ENCODE measurements at regions not wholly inside any gene's neighbourhood (a gene's known extent, or its start where the extent isn't known, plus 50 kb on each side); places are given as distances from the start of the nearest gene placed in this dataset.

DNA sequence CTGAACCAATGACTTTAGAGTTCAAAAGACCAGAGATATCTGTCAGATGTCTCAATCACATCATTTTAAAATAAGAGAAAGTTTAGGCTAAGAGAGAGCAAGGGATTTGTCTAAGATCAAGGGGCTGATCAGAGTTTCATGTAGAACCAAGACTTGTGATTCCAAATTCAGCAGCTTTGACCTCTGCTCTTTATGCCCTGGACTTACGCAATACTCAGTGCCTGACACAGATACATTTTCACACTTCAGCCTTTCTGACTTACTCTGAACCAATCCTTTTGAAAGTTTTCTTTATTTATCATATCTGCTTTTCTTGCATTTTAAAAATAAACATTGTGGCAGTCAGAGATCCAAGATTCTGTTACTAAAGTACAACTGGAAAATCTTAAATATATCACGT, 428.0 kb downstream of the PLPP3 start:
- no peak for DNase-seq (ENCODE audit: low spot score)

GRCh38 chr1:56150441-56151215, 428.7 kb downstream of the PLPP3 start:
- DNase-seq (ENCODE audit: low spot score): no peak

- DNase-seq (ENCODE audit: low spot score): no peak
Observed at GRCh38 chr1:56149761-56150160, 429.6 kb downstream of the PLPP3 start.

DNA sequence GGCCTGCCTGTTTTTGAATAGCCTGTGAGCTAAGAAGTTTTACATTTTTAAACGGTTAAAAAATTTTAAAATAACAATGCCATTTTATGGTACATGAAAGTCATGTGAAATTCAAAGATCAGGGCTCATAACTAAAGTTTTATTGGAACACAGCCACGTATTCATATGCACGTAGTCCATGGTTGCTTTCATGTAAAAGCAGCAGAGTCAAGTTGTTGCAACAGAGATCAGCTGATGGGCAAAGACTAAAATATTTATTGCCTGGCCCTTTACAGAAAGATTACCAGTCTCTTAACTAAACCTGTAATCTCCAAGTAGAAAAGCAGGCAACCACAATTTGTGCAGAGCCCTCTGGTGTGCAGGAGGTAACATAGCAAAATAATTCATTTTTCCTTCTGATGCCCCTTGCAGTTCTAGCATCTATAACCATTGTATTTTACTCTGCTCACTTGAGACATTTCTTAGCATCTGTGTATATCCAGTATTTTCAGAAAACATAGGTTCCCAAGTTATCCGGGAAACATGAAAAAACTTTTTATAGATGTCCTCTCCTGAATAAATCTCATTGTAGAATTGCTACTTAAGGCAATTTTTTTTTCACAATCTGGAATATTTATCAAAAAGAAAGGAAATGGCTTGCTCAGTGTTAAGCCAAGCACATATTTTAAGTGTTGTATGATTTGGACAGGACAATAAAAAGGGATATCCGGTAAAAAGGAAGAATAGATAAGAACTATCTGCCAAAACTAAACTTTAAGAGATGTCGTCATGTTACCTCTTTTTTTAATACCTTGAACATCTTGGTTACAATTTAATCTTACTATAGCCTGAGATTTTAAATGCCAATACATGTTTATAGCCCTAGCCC, 430.8 kb downstream of the PLPP3 start:
- DNase-seq (ENCODE audit: low spot score): no peak

GRCh38 chr1:56147459-56147858, 431.9 kb downstream of the PLPP3 start:
- DNase-seq (ENCODE audit: low spot score): no peak

DNA sequence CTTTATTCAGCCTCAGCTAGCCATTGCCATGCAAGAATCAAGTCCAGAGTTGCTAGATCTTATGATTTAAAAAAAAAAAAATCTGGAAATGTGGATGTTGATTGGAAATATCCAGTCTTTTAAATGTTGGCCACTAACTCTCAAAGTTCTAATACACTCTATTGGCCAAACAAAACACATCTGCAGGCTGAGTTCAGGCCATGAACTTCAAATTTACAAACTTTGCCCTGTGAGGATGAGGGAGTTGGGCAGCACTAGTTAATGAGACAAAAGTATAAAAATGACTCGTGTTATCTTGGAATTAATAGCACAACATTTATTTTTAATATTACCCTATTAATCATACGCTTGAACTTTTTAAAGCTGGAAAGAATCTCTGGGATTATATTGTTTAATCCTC, 432.3 kb downstream of the PLPP3 start:
- no peak for DNase-seq (ENCODE audit: low spot score)

GRCh38 chr1:56146449-56146848, 432.9 kb downstream of the PLPP3 start:
- DNase-seq (ENCODE audit: low spot score): no peak

DNA sequence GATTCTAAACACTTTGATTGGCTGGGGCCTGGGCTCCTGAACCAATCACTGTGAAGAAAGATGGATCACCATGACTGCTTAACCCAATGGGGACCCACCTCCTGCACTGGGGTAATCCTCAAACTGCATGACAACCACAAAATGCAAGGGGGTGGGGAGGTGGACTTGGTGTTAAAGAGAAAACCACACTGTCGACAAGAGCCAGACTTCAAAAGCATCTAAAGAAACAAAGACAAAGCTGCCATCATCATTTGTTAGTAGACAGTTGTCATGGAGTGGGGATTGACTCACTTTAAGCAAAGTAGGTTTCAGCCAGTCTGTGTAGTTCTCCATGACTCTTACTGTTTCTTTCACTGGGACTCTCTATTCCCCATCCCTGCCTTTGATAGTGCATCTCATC, 433.8 kb downstream of the PLPP3 start:
- no peak for DNase-seq (ENCODE audit: low spot score)

- no peak for DNase-seq (ENCODE audit: low spot score)
Observed at GRCh38 chr1:56142301-56142700, 437.1 kb downstream of the PLPP3 start.

DNA sequence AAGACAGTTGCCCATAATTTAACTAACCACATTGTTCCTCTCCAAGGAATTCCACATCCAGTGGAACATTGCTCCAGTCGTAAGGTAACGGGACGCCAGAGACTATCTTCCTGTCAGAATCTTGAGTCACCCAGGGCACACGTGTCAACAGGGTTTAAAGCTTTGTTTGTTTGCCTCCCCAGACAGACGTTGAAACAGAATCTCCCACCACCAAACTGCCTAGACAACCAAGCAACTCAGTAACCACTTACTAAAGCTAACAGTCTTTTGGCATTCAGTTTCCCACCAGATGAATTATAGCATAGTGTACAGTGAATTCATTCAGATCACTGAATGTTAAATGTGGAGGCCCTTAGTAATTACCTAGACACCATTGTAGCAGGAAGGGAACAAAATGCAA, 439.5 kb downstream of the PLPP3 start:
- DNase-seq (ENCODE audit: low spot score): no peak

GRCh38 chr1:56137521-56138505, 441.6 kb downstream of the PLPP3 start:
- DNase-seq (ENCODE audit: low spot score): no peak

DNA sequence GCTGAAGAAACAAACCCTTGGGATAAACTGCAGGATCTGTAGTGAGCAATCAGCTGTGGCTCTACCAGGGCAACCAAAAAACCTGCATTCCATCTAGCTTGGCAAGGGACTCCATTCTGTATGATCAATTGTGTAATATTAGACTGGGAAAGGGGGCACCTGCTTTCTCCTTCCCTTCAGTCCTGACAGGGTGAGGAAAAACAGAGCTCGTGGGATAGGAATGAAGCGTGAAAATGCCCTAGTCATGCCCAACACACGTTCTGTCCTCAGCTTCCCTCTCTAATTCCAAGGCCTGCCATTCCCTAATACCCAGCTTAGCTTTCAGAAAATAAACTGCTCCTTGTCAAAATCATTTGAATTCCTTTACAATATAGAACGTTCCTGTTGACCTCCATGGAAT, 442.3 kb downstream of the PLPP3 start:
- DNase-seq (ENCODE audit: low spot score): no peak

DNA sequence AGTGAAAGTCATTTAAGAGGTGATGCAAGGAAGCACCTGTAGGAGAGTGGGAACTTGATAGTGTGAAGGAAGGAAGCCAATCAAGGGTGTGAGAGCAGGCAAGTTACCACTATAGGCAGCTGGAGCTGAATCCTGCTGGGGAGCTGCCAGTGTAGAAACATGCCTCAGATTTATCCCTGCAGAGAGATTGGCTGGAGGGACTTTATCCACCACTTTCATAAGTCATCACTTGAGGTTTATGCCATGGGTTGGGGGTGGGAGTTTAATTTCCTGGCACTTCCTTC, 443.6 kb downstream of the PLPP3 start:
- DNase-seq (ENCODE audit: low spot score): no peak

GRCh38 chr1:56135069-56135863, 444.1 kb downstream of the PLPP3 start:
- DNase-seq (ENCODE audit: low spot score): no peak

GRCh38 chr1:56133522-56134472, 445.6 kb downstream of the PLPP3 start:
- DNase-seq (ENCODE audit: low spot score): no peak

DNA sequence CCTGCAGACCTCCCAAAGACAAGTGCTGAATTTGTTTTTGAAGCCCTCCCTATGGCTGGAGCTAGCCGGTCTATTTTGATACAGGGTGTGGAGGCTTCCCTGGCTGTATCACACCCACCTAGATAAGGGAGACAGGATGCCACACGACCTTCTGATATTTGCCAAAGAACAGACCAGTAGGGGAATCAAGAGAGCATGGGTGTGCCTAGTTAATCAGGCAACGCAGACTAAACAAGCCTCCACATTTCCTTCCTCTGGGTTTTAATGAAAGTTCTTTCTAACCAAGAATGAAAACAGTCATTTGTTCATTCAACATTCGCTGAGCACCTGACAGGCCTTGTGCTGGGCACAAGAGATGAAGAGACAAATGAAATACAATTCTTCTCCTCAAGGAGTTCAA, 446.8 kb downstream of the PLPP3 start:
- DNase-seq (ENCODE audit: low spot score): no peak

GRCh38 chr1:56129837-56130236, 449.5 kb downstream of the PLPP3 start:
- no peak for DNase-seq (ENCODE audit: low spot score)

GRCh38 chr1:56125316-56125715, 454.0 kb downstream of the PLPP3 start:
- no peak for DNase-seq (ENCODE audit: low spot score)

DNA sequence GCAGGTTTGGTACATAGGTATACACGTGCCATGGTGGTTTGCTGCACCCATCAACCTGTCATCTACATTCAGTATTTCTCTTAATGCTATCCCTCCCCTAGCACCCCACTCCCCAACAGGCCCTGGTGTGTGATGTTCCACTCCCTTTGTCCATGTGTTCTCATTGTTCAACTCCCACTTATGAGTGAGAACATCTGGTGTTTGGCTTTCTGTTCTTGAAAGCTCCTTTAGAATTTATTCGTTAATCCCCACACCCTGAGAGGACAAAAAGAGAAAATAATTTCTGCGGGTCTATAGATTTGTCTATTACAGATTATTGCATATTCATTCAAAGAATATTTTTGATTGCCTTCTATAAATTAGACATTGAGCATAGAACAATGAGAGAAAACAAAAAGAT, 455.5 kb downstream of the PLPP3 start:
- no peak for DNase-seq (ENCODE audit: low spot score)

DNA sequence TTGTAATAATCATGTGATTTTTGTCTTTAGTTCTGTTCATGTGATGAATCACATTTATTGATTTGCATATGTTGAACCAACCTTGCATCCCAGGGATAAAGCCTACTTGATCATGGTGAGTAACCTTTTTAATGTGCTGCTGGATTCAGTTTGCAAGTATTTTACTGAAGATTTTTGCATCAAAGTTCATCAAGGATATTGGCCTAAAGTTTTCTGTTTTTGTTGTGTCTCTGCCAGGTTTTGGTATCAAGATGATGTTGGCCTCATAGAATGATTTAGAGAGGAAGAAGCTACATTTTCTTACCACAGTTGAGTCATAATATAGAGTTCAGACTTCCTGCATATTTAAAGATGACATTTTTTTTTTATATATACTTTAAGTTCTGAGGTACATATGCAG, 455.9 kb downstream of the PLPP3 start:
- no peak for DNase-seq (ENCODE audit: low spot score)

Data from CD4-positive, alpha-beta T cell treated with Interleukin-6 at 100 ng/mL for 8 hours (primary cell).